GM12878 (cell line): ENCODE measurements at regions not wholly inside any gene's neighbourhood (a gene's known extent, or its start where the extent isn't known, plus 50 kb on each side); places are given as distances from the start of the nearest gene placed in this dataset.

ENCODE experiments used
- ATAC-seq: fragments of 200-7000 bp; cut with Tn5 transposase; 3 replicates; pipeline ENCODE4 v1.9.1; 2020; ENCODE audit warnings: mild to moderate bottlenecking, moderate library complexity
- BruUV-seq: library from RNA; stranded (reverse); fragments of 400-500 nt; replicated peaks from 2 replicates; lab custom pipeline; 2021; lab: Mats Ljungman, UMichigan
- CTCF ChIA-PET: fragments of 300-600 bp; sonication (Branson Sonifier 250); formaldehyde crosslinking; extraction: SDS; loops from one replicate; lab custom pipeline; 2021; ENCODE audit warnings: inconsistent platforms; lab: Yijun Ruan, JAX
- POLR2A ChIA-PET: fragments of 350-600 bp; formaldehyde crosslinking; extraction: SDS; loops from one replicate; lab custom pipeline; 2021; ENCODE audit warnings: inconsistent platforms; lab: Charles Lee
- RAD21 ChIA-PET: fragments of 300-600 bp; sonication (Branson Sonifier 250); formaldehyde crosslinking; loops from one replicate; lab custom pipeline; 2023; ENCODE audit warnings: antibody characterized with exemption; ENCODE audit not compliant: unreplicated experiment; lab: Charles Lee
- SMC1A ChIA-PET: fragments of 300-600 bp; sonication (Branson Sonifier 250); formaldehyde crosslinking; loops from one replicate; lab custom pipeline; 2023; ENCODE audit not compliant: unreplicated experiment, uncharacterized antibody; lab: Charles Lee
- DNase-seq: peaks from one replicate; pipeline ENCODE4 v3.0.0-alpha.2; 2011; ENCODE audit warnings: low read depth, low spot score
- FAIRE-seq: peaks from 3 replicates; lab custom pipeline; 2011; peaks lifted over from hg19 to GRCh38; lab: Jason Lieb, UNC
- H2AFZ ChIP-seq: 2 replicates; pipeline ENCODE4 v1.6.0; 2011; ENCODE audit warnings: low read depth, low read length, control low read depth; ENCODE audit not compliant: control insufficient read depth
- H3K27ac ChIP-seq: 2 replicates; pipeline ENCODE4 v1.5.1; 2011; ENCODE audit warnings: control low read depth; ENCODE audit not compliant: control insufficient read depth, insufficient read depth
- H3K27me3 ChIP-seq, 2 experiments: replicated peaks in 1 of 2; 2 replicates each; pipeline versions ENCODE4 v1.6.0 to v1.6.1; 2011; ENCODE audit warnings: low read length in 1 of 2; ENCODE audit not compliant: control insufficient read depth in 2 of 2, insufficient read depth in 2 of 2
- H3K36me3 ChIP-seq, 2 experiments: 2 replicates each; pipeline ENCODE4 v1.5.1; 2011; ENCODE audit warnings: low read length in 1 of 2; ENCODE audit not compliant: control insufficient read depth in 2 of 2, insufficient read depth in 2 of 2
- H3K4me1 ChIP-seq: 2 replicates; pipeline ENCODE4 v1.6.1; 2011; ENCODE audit warnings: mild to moderate bottlenecking, low read length, moderate library complexity, mixed read lengths; ENCODE audit not compliant: control insufficient read depth, insufficient read depth
- H3K4me2 ChIP-seq: 2 replicates; pipeline ENCODE4 v1.6.0; 2011; ENCODE audit warnings: control low read depth; ENCODE audit not compliant: control insufficient read depth, insufficient read depth
- H3K4me3 ChIP-seq: fragments of 200-600 bp; sonication (generic); 2 replicates; pipeline ENCODE4 v1.5.1; 2016
- H3K79me2 ChIP-seq: 2 replicates; pipeline ENCODE4 v1.6.0; 2011; ENCODE audit warnings: low read length; ENCODE audit not compliant: control insufficient read depth, insufficient read depth
- H3K9ac ChIP-seq: 2 replicates; pipeline ENCODE4 v1.8.0; 2011; ENCODE audit warnings: low read length, control low read depth, mixed read lengths; ENCODE audit not compliant: control insufficient read depth, insufficient read depth
- H3K9me3 ChIP-seq: replicated peaks from 3 replicates; pipeline ENCODE4 v1.5.1; 2011; ENCODE audit warnings: mild to moderate bottlenecking, low read length; ENCODE audit not compliant: control insufficient read depth, insufficient read depth
- H4K20me1 ChIP-seq: 2 replicates; pipeline ENCODE4 v1.6.0; 2011; ENCODE audit not compliant: control insufficient read depth, insufficient read depth
- CHD1 ChIP-seq: IDR thresholded peaks from 2 replicates; pipeline ENCODE4 v1.6.1; 2012; ENCODE audit warnings: low read depth, low read length, improper control_type of control experiment
- CREB1 ChIP-seq: IDR thresholded peaks from 2 replicates; pipeline ENCODE4 v1.6.1; 2012; ENCODE audit warnings: low read depth, mild to moderate bottlenecking, inconsistent platforms
- IKZF1 ChIP-seq: fragments of 450-650 bp; conservative IDR thresholded peaks from 2 replicates; pipeline ENCODE4 v1.6.1; 2017; ENCODE audit warnings: antibody characterized with exemption, mild to moderate bottlenecking
- IKZF2 ChIP-seq, 2 experiments: fragments of 450-650 bp; IDR thresholded peaks; 2 replicates each; pipeline ENCODE4 v1.6.1; 2017; ENCODE audit warnings: mild to moderate bottlenecking in 2 of 2, moderate library complexity in 2 of 2
- IRF4 ChIP-seq: IDR thresholded peaks from 2 replicates; pipeline ENCODE4 v1.6.1; 2011; ENCODE audit warnings: low read depth, low read length
- KAT2A ChIP-seq: conservative IDR thresholded peaks from 2 replicates; pipeline ENCODE4 v1.6.1; 2011; ENCODE audit warnings: low read depth, low read length; ENCODE audit not compliant: control insufficient read depth
- NRF1 ChIP-seq: conservative IDR thresholded peaks from 2 replicates; pipeline ENCODE4 v1.6.1; 2011; ENCODE audit warnings: mild to moderate bottlenecking, low read depth, low read length, improper control_type of control experiment
- RAD21 ChIP-seq: IDR thresholded peaks from 2 replicates; pipeline ENCODE4 v1.6.1; 2011; ENCODE audit warnings: mild to moderate bottlenecking, low read depth, low read length, moderate library complexity; ENCODE audit not compliant: insufficient read depth
- SMAD5 ChIP-seq: IDR thresholded peaks from 2 replicates; pipeline ENCODE4 v1.6.1; 2016; ENCODE audit warnings: antibody characterized with exemption, low read depth
- ZNF384 ChIP-seq: IDR thresholded peaks from 2 replicates; pipeline ENCODE4 v1.6.1; 2012; ENCODE audit warnings: low read depth, mild to moderate bottlenecking, low read length, improper control_type of control experiment, borderline replicate concordance
- WGBS: methylation state at CpG from one replicate; pipeline ENCODE4 v1.1.6; 2016; ENCODE audit warnings: low lambda C conversion rate; ENCODE audit not compliant: insufficient replicate concordance, insufficient coverage; ENCODE audit errors: missing lambda C conversion rate; 5-methylcytosine and 5-hydroxymethylcytosine counted together
- in situ Hi-C: fragments of 300-500 bp; cut with MboI; formaldehyde crosslinking; loops from 9 replicates; pipeline ENCODE4 v1.14.3; 2018; ENCODE audit warnings: mixed read lengths
- intact Hi-C: fragments of 100-400 bp; cut with micrococcal nuclease; formaldehyde crosslinking; loops from one replicate; pipeline ENCODE4 v1.14.2; 2022; ENCODE audit not compliant: unreplicated experiment
- TF ChIP-seq, protein P1 (sequence below): fragments of 150-350 bp; IDR thresholded peaks from 2 replicates; pipeline ENCODE4 v1.6.1; 2014; ENCODE audit warnings: mild to moderate bottlenecking, low read depth, low read length

DNA sequence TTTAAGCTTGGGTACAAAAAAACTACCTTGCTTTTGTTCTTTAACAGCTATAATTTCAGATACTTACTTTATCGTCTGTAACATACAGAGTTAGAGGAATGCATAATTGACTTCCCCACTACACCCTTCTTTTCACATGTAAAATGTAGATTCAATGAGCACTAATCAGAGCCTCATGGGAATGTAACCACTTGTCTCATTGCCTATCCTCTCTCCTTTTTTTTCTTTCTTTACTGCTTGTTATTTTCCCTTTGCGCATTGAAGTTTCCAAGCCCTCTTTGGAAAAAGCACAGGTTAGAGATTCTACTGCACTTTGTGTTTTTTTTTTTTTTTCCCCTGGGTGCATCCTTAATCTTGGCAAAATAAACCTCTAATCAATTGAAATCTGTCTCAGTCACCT is 965.1 kb upstream of the PABPC4L start:
- TF ChIP-seq NRF1 (no peak), CREB1 (no peak), IRF4 (no peak), KAT2A (no peak), SMAD5 (no peak), IKZF2 (IDR thresholded peaks at IDR 0.05) (no peak), IKZF1 (no peak), CHD1 (no peak), RAD21 (no peak), ZNF384 (no peak)
- TF ChIP-seq, protein P1, sequence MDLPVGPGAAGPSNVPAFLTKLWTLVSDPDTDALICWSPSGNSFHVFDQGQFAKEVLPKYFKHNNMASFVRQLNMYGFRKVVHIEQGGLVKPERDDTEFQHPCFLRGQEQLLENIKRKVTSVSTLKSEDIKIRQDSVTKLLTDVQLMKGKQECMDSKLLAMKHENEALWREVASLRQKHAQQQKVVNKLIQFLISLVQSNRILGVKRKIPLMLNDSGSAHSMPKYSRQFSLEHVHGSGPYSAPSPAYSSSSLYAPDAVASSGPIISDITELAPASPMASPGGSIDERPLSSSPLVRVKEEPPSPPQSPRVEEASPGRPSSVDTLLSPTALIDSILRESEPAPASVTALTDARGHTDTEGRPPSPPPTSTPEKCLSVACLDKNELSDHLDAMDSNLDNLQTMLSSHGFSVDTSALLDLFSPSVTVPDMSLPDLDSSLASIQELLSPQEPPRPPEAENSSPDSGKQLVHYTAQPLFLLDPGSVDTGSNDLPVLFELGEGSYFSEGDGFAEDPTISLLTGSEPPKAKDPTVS: no peak
- CTCF ChIA-PET: no interaction called here
- H3K4me1 ChIP-seq: no peaks in the 10 kb centered on the region
- no peaks in the 10 kb centered on the region for H4K20me1 ChIP-seq
- no TSS peak for BruUV-seq
- H3K4me2 ChIP-seq: no peak overlapping the region
- DNase-seq: no peak
- RAD21 ChIA-PET: no interaction called here
- 86% methylated on average over 2 of the region's 2 CpGs for WGBS
- H3K4me3 ChIP-seq: no peak overlapping the region
- no peak overlapping the region for H2AFZ ChIP-seq
- POLR2A ChIA-PET: no interaction called here
- in situ Hi-C loops (no loop called here), intact Hi-C loops (no loop called here)
- no peaks in the 10 kb centered on the region for H3K9me3 ChIP-seq
- H3K9ac ChIP-seq: no peak overlapping the region
- H3K79me2 ChIP-seq: no peaks in the 10 kb centered on the region
- no peak for ATAC-seq
- SMC1A ChIA-PET: no interaction called here
- no peak overlapping the region for H3K27ac ChIP-seq
- no peaks in the 10 kb centered on the region for H3K27me3 ChIP-seq
- FAIRE-seq: no peak
- H3K36me3 ChIP-seq: no peaks in the 10 kb centered on the region
